GM10847 (cell line): ENCODE measurements at regions not wholly inside any gene's neighbourhood (a gene's known extent, or its start where the extent isn't known, plus 50 kb on each side); places are given as distances from the start of the nearest gene placed in this dataset.

ENCODE experiments used
- POLR2A ChIP-seq: IDR thresholded peaks from 2 replicates; pipeline ENCODE4 v1.6.1; 2011; ENCODE audit not compliant: insufficient read length; ENCODE audit errors: extremely low read depth

DNA sequence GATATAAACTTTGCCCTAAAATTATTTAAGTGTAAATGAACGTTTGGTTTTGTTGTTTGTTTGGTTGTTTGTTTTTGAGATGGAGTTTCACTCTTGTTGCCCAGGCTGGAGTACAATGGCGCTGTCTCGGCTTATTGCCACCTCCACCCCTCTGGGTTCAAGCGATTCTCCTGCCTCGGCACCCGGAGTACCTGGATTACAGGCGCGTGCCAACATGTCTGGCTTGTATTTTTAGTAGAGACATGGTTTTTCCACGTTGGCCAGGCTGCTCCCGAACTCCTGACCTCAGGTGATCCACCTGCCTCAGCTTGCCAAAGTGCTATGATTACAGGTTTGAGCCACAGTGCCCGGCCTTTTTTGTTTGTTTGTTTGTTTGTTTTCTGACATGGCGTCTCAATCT, 87.9 kb upstream of the CHD2 start:
- no peak for TF ChIP-seq POLR2A

DNA sequence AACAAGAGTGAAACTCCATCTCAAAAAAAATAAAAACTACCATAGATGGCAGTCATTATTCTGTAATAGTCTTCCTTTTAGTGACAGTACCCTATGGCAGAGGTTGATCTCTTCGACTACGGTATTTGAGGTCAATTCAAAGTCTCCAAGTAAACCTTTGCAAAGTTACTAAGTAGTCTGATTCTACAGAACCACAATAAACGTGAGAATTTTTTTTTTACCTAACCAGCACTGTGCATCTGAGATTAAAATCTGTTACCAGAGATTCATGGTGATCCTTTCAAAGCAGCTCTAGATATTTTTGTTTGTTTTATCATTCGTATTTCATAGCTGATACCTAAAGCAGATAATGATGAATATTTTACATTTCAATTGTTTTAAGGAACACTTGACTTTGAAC, 86.6 kb upstream of the CHD2 start:
- TF ChIP-seq POLR2A = no peak

GRCh38 chr15:92817339-92817886, 82.7 kb upstream of the CHD2 start:
- TF ChIP-seq POLR2A = no peak

- no peak for TF ChIP-seq POLR2A
These were observed 81.4 kb upstream of the CHD2 start for GRCh38 chr15:92818651-92819277.

DNA sequence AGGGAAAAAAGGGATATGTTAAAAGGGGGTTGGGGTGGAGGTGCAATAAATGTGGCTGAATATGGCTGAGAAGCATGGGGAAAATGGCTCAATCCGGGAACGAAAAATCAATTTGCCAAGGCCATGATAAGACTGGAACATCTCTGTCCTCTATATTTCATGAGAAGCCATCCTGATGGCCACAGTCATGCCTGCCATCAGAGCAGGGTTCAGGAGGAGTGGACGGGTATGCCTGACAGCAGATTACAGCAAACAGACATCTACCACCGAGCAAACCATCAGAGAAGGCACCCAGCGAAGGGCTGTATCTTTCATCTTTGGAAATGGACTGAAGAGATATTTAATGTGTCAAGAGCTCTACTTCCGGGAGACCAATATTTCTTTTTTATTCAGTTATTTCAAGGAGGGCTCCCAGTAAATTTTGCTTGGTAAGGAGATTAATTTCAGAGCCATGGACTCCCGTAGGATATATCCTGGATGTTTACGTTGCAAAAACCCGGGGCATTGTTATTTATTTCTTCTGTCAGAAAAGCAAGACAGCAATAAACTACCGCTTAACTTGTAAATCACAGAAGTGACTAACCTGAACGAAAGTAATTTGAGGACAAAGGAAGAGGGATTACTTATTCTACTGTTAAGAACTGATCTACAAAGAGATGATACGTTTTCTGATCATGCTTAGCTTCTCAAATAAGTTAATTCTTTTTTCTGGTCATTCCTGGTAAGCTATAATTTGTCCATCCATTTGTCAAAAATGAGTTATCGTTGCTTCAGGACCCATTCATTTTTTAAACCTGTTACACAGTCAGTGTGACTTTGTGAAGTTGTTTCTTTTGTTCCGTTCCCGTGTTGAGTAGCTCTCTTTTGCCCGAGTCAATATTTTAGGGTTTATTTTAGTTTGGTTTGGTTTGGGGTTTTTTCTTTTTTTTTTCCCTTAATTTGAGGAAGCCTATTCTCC, 80.6 kb upstream of the CHD2 start:
- no peak for TF ChIP-seq POLR2A

- peak; percentile 36 for TF ChIP-seq POLR2A
These were observed 79.7 kb upstream of the CHD2 start for GRCh38 chr15:92820236-92821021.

DNA sequence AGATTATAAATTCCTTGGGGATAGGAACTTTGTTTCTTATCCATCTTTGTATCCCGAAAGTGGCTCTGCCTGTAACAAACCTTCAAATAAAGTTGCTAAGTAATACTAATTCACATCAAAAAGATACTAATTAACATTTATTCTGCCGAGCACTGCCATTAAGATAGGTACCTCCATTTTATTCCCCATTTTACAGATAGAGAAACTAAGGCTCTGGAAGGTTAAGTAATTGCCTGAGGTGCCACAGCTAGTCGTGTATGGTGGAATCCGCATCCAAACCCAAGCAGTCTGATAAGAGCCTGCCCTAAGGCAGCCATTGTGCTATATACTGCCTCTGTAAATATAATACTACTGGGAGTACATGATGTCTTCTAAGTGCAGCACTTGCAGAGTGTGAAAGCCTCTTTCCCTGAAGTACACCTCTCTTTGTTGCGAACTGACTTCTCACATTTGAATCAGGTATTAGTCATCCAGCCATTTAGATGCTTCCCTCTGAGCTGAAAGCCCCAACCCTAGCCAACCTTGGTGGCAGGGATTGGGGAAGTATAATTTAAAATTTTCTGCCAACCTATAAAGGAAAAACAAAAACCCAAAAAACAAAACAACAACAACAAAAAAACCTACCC, 78.5 kb upstream of the CHD2 start:
- no peak for TF ChIP-seq POLR2A

DNA sequence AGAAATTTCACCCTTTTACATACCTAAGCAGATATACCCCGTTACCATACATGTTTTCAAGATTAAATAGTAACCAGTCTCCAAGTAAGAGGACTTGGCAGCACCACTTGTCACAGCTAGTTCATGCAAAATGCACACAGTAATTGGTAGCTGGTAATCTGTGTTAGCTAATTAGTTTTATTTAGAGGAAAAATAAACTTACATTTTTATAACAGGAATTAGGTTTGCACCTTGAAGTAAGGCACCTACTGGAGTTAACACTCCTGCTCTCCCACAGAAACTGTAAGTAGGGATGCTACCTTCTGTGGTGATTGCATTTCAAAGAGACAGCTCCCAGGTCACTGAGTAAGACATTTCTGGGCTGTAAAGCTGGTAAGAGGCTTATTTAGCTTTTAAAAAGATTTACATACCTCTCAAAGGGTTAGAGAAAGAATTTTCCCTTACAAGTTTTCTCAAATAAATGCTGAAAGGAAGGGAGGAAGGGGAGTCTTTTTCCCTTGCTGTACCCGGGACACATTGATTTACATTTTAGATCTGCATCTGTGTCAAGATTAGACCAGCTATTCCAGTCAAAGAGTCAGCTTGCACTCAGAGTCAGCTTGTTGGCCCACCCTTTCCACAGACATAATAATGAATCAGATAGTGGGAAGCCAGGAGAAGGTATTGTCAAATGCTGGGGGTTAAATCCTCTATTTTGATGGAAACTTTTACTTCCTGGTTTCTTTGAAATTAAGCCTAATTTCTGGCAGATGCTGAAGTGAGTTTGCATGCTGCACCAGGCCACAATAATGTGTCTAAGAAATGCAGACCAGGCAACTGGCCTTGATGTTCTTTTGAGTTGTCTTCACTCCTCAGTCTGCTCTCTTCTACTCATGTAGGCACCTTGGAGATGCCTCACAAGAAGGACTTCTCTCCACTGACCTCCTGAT, 77.6 kb upstream of the CHD2 start:
- no peak for TF ChIP-seq POLR2A

DNA sequence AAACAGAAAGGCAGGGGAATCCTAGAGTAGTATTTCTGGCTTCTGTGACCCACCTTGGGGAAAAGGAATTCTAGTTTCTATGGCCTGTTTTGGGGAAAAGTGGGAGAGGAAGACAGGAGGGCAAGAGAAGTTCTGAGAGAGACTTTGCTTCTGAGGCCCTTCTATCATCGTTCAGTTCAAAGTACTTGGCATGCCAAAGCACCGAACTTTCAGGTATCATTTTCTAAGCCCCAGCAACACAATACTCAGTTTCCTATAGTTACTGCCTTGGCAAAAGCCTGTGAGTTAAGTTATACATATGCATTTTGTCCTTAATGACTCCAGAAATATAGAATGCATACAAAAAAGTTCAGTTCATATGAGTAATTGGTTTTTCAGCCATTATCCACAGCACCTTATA, 74.1 kb upstream of the CHD2 start:
- TF ChIP-seq POLR2A = no peak

- no peak for TF ChIP-seq POLR2A
These were observed 70.2 kb upstream of the CHD2 start for GRCh38 chr15:92829875-92830274.

GRCh38 chr15:92831336-92831654, 68.8 kb upstream of the CHD2 start:
- TF ChIP-seq POLR2A = no peak

- TF ChIP-seq POLR2A = peak; percentile 88
These were observed 68.3 kb upstream of the CHD2 start for GRCh38 chr15:92831655-92832328.

GRCh38 chr15:92833106-92833433, 67.1 kb upstream of the CHD2 start:
- no peak for TF ChIP-seq POLR2A

DNA sequence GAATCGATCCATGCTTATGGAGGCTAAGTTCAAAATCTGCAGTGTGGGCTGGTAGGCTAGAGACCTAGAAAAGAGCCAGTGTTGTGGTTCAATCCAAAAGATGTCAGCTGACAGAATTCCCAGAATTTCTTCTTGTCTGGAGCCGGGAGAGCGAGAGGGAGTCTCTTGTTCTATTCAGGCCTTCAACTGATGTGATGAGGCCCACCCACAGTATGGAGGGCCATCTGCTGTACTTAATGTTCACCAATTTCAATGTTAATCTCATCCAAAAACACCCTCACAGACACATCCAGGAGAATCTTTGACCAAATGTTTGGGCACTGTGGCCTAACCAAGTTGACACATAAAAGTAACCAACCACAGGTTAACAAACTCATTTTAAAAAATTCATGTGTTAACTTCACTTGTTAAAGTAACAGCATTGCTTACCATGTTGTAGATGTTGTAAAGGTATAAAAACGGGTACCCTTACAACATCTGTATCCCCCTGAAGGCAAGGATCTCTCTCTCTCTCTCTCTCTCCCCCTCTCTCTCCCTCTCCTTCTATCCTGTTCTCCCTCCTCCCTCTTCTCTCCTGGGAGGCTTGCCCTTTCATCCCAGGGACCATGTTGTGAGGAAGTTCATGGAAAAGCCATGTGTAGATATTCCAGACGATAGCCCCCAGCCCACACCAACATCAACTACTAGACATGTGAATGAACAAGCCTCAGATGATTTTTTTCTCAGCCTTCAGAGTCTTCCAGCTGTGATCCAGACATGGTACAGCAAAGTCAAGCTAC, 66.4 kb upstream of the CHD2 start:
- TF ChIP-seq POLR2A = no peak
